PFSK-1 (cell line): ENCODE measurements at regions not wholly inside any gene's neighbourhood (a gene's known extent, or its start where the extent isn't known, plus 50 kb on each side); places are given as distances from the start of the nearest gene placed in this dataset.

Experiments used
- POLR2AphosphoS5 ChIP-seq: IDR thresholded peaks from 2 replicates; pipeline ENCODE4 v1.6.1; 2012; ENCODE audit warnings: low read depth, mild to moderate bottlenecking, control low read depth, low read length, moderate library complexity
- TAF1 ChIP-seq: IDR thresholded peaks from 2 replicates; pipeline ENCODE4 v1.6.1; 2012; ENCODE audit warnings: low read length, control low read depth, borderline replicate concordance; ENCODE audit not compliant: insufficient read depth

DNA sequence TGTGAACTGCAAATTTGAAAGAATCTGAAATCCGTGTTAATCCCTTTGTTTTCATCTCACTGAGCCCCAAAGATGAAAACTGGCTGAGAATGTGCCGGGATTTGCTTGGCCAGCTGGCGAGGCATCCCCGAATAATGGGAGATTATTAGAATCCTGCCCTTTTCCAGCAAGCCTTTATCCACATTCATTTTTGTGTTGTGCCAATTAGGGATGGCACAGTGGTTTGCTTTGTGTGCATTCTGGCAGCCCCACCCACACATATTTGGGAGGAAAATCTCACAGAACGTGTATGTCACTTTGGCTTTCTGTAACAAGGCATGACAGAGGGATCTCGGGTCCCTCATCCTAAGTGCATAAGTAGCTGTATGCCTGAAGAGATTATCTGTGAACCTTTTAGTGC is 405.8 kb upstream of the FAM98A start:
- TF ChIP-seq TAF1 (no peak), POLR2AphosphoS5 (no peak)
